HG03196 (cell line): ENCODE measurements at regions not wholly inside any gene's neighbourhood (a gene's known extent, or its start where the extent isn't known, plus 50 kb on each side); places are given as distances from the start of the nearest gene placed in this dataset.

Experiments used
- ATAC-seq: cut with Tn5 transposase; IDR thresholded peaks from one replicate; pipeline ENCODE4 v1.9.1; 2021; ENCODE audit not compliant: unreplicated experiment

GRCh38 chr4:35884714-35885480 is 359.4 kb downstream of the ARAP2 start:
- ATAC-seq = no peak

GRCh38 chr4:35897808-35898207 is 346.5 kb downstream of the ARAP2 start:
- no peak for ATAC-seq

GRCh38 chr4:35900286-35901243 is 343.7 kb downstream of the ARAP2 start:
- ATAC-seq = no peak

GRCh38 chr4:35912174-35912573 is 332.1 kb downstream of the ARAP2 start:
- peak; percentile 90 for ATAC-seq

GRCh38 chr4:35918491-35918977 is 325.8 kb downstream of the ARAP2 start:
- ATAC-seq = no peak

GRCh38 chr4:35925806-35926205 is 318.5 kb downstream of the ARAP2 start:
- peak; percentile 97 for ATAC-seq

- no peak for ATAC-seq
Measured at GRCh38 chr4:35926788-35927187, 317.5 kb downstream of the ARAP2 start.

- no peak for ATAC-seq
Measured at GRCh38 chr4:35933901-35934300, 310.4 kb downstream of the ARAP2 start.

GRCh38 chr4:35934320-35934981 is 309.9 kb downstream of the ARAP2 start:
- no peak for ATAC-seq

GRCh38 chr4:35938936-35939335 is 305.4 kb downstream of the ARAP2 start:
- ATAC-seq = no peak

- ATAC-seq = no peak
Measured at GRCh38 chr4:35939751-35940150, 304.6 kb downstream of the ARAP2 start.

- no peak for ATAC-seq
Measured at GRCh38 chr4:35942092-35942491, 302.2 kb downstream of the ARAP2 start.

GRCh38 chr4:35943606-35944005 is 300.7 kb downstream of the ARAP2 start:
- no peak for ATAC-seq

GRCh38 chr4:35948171-35948570 is 296.1 kb downstream of the ARAP2 start:
- ATAC-seq = no peak

- no peak for ATAC-seq
Measured at GRCh38 chr4:35950442-35950841, 293.9 kb downstream of the ARAP2 start.

- ATAC-seq = no peak
Measured at GRCh38 chr4:35952751-35953150, 291.6 kb downstream of the ARAP2 start.

- no peak for ATAC-seq
Measured at GRCh38 chr4:35963383-35963782, 280.9 kb downstream of the ARAP2 start.

- ATAC-seq = no peak
Measured at GRCh38 chr4:35963974-35964515, 280.3 kb downstream of the ARAP2 start.

- ATAC-seq = peak; percentile 68
Measured at GRCh38 chr4:35965300-35965699, 279.0 kb downstream of the ARAP2 start.

- ATAC-seq = no peak
Measured at GRCh38 chr4:35966566-35966965, 277.7 kb downstream of the ARAP2 start.

GRCh38 chr4:35970366-35970960 is 273.9 kb downstream of the ARAP2 start:
- peak; percentile 54 for ATAC-seq
